ENCODE measurements at regions not wholly inside any gene's neighbourhood (a gene's known extent, or its start where the extent isn't known, plus 50 kb on each side); places are given as distances from the start of the nearest gene placed in this dataset.

DNA sequence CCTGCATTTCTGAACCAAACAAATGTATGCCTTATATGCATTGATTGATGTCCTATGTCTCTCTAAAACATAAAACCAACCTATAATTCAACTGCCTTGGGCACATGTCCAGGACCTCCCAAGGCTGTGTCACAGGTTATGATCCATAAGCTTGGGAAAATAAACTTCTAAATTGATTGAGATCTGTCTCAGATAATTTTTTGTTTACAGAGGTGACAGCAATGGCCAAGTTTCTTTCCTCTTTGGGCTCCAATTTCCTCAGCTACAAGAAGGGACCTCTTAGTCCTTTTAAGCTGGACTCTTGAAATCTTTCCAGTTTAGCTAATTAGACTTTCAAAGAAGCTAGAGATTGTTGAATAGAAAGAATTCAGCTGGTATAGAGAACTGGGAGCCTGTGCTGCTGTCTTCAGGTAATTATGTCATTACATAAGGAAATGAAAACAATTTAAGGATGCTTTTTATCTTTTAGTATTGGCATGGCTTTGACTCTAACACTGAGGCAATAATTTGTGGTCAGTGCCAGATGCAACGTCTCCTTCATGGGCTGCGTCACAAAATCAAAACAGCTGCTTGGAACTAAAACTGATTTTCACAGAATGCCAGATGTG, 412.1 kb upstream of the TRIB2 start:
- no peak for TF ChIP-seq ZFX (IDR thresholded peaks at IDR 0.05; ENCODE audit: borderline replicate concordance)
- H3K27ac ChIP-seq = no peak overlapping the region

DNA sequence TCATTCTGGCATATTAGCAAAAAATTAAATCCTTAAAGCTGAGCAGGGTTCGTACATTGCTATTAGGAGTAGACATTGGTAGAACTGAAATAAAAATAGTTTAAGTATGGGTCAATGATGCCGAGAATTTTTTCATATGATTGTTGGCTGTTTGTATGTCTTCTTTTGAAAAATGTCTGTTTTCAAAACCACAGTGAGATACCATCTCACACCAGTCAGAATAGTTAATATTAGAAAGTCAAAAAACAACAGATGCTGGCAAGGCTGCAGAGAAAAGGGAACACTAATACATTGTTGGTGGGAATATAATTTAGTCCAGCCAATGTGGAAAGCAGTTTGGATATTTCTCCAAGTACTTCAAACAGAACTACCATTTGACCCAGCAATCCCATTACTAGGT, 410.8 kb upstream of the TRIB2 start:
- TF ChIP-seq, protein P1, sequence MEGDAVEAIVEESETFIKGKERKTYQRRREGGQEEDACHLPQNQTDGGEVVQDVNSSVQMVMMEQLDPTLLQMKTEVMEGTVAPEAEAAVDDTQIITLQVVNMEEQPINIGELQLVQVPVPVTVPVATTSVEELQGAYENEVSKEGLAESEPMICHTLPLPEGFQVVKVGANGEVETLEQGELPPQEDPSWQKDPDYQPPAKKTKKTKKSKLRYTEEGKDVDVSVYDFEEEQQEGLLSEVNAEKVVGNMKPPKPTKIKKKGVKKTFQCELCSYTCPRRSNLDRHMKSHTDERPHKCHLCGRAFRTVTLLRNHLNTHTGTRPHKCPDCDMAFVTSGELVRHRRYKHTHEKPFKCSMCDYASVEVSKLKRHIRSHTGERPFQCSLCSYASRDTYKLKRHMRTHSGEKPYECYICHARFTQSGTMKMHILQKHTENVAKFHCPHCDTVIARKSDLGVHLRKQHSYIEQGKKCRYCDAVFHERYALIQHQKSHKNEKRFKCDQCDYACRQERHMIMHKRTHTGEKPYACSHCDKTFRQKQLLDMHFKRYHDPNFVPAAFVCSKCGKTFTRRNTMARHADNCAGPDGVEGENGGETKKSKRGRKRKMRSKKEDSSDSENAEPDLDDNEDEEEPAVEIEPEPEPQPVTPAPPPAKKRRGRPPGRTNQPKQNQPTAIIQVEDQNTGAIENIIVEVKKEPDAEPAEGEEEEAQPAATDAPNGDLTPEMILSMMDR (IDR thresholded peaks at IDR 0.05) = no peak
- TF ChIP-seq ZFX (IDR thresholded peaks at IDR 0.05; ENCODE audit: borderline replicate concordance) = no peak
- no peak overlapping the region for H3K27ac ChIP-seq

DNA sequence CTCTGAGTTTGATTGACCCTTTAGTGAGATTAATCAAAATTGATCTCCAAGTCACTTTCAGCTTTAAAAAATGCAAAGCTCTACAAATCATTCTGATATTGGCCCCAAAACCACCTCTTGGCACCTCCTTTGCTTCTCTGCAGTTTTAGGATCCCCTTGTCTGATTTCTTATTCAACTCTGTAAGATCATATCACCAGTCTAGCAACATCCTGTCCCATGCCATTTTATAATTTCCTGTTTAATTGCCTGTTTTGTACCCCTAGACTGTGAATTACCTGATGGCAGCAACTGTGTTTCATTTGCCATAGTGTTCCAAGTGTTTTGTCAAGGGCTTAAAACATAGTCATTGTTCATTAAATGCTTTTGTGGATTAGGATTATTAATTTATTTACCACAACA, 406.3 kb upstream of the TRIB2 start:
- no peak overlapping the region for H3K27ac ChIP-seq
- TF ChIP-seq, protein P1 (IDR thresholded peaks at IDR 0.05) = no peak
- no peak for TF ChIP-seq ZFX (IDR thresholded peaks at IDR 0.05; ENCODE audit: borderline replicate concordance)

DNA sequence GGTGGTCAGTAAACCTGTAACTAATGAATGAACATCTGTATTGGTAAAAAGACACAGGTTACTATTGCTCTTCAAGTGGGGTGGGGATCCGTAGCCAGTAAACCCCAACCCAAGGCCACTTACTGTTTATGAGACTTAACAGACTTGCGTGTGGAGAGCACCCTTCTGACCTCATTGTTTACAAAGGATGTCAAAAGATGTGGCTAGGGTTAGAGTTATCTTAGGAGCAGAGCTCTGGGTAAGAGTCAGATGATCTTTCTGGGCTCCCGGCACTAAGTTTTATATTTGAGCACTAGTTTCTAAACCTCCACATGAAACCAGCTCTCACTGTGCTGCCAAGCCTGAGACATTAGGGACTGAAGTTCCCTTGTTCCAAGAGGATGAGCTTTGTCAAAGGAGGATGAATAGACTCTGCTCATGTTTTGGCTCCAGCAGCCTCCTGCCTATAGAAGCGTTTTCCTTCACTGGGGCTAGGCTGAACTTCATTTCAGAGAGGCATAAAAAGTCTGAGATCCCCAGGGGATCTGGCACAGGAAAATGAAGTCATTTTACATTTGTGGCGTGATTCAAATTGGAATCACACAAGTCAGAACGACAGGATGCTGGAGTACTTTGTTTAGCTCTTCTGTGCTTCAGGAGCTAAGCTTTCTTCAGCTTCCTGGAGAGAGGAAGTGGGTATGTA, 403.1 kb upstream of the TRIB2 start:
- TF ChIP-seq, protein P1 (IDR thresholded peaks at IDR 0.05) = no peak
- no peak for TF ChIP-seq ZFX (IDR thresholded peaks at IDR 0.05; ENCODE audit: borderline replicate concordance)
- no peak overlapping the region for H3K27ac ChIP-seq

DNA sequence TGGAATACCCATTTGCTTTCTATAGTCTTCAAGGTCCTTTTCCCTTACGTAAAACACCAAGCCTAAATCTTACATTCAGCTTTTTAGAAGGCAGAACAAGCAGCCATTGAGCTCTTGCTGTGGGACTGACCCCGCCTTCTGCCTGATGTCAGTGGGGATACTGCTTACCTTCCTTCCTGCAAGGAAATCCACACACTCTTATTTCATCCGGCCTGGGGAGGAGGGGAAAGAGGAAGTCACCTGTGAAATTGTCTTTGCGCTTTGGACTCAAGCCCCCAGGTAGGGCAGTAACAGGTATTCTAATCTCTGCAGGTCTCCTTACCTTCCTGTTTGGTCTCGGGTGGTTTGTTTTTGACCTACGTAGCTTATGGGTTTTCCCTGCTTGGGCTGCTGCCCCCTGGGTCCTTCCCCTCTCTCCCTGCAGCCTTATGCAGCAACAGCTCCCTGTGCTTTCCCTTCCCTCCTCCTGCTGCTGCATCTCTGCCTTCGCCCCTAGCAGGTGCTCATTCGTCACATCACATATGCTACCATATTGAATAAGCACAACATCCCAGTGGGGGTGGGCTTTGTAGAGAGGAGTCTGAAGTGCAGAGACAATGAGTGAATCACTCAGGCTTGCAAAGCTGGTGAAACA, 402.5 kb upstream of the TRIB2 start:
- no peak for TF ChIP-seq ZFX (IDR thresholded peaks at IDR 0.05; ENCODE audit: borderline replicate concordance)
- TF ChIP-seq, protein P1 (IDR thresholded peaks at IDR 0.05) = no peak
- H3K27ac ChIP-seq = no peak overlapping the region

DNA sequence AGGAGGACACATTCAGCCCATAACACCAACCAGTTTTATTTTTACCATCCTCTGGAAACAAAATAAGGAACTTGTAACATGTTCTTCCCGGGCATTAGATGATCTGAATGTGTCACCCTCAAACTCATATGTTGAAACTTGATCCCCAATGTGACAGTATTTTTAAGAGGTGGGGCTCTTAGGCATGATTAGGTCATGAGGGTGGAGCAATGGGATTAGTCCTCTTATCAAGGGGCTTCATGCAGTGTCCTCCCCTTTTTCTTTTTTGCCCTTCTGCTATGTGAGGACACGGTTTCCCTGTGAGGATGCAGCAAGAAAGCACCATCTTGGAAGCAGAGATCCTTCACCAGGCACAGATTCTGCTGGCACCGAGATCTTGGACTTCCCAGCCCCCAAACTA, 401.5 kb upstream of the TRIB2 start:
- TF ChIP-seq, protein P1 (IDR thresholded peaks at IDR 0.05) = no peak
- TF ChIP-seq ZFX (IDR thresholded peaks at IDR 0.05; ENCODE audit: borderline replicate concordance) = no peak
- no peak overlapping the region for H3K27ac ChIP-seq

DNA sequence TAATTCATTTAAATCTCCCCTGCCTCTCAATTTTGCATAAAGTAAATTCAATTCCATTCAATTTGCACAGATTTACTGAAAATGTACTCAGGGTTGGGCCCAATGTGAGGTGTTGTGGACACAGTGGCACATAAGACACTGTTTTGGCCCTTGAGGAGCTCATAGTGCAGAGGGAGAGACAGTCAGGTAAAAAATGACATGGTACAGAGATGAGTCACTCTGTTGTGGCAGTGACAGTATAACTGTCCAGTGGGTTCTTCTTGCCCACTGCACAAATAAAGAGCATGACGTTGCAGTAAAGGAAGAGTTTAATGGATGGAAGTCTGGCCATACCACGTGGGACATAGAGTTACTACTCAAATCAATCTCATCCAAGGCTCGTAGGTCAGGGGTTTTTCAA, 400.3 kb upstream of the TRIB2 start:
- H3K27ac ChIP-seq = no peak overlapping the region
- TF ChIP-seq ZFX (IDR thresholded peaks at IDR 0.05; ENCODE audit: borderline replicate concordance) = no peak
- TF ChIP-seq, protein P1 (IDR thresholded peaks at IDR 0.05) = no peak

All from 22Rv1 (cell line).